Activated gamma-delta T cell treated with anti-CD3 and anti-CD28 coated beads, Interleukin-2, amount 50 U/mL, for 16 hours (primary cell): ENCODE measurements at regions not wholly inside any gene's neighbourhood (a gene's known extent, or its start where the extent isn't known, plus 50 kb on each side); places are given as distances from the start of the nearest gene placed in this dataset.
A peak's percentile ranks its signal among the peaks of the same experiment; 100 is the strongest.
"Not testable (repeated sequence)": the region's sequence is repeated elsewhere in the genome, so short reads cannot be mapped to it uniquely, and the experiment has no call there.

Experiments used
- DNase-seq: peaks from one replicate; pipeline ENCODE4 v3.0.0-alpha.2; 2020; ENCODE audit warnings: low read depth

DNA sequence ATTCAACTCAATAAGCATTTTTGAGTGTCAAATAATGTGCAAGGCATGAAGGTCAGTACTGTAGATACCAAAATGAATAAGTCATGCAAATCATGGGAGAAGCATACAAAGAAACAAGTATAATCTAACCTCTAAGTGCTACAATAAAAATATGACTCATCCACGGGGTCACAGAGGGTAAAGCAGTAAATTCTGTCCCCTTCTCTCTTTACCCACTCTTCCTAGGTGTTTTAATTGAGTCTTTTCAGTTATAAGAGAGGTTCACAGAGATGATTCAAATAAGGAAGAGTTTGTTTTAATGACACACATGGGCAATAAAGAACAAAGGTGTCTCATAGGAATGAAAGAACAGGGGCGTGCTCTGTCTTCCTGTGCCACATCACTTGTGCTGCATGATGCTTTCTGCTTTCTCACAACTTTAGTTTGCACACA is 71.5 kb upstream of the DAAM1 start:
- DNase-seq, result no peak

DNA sequence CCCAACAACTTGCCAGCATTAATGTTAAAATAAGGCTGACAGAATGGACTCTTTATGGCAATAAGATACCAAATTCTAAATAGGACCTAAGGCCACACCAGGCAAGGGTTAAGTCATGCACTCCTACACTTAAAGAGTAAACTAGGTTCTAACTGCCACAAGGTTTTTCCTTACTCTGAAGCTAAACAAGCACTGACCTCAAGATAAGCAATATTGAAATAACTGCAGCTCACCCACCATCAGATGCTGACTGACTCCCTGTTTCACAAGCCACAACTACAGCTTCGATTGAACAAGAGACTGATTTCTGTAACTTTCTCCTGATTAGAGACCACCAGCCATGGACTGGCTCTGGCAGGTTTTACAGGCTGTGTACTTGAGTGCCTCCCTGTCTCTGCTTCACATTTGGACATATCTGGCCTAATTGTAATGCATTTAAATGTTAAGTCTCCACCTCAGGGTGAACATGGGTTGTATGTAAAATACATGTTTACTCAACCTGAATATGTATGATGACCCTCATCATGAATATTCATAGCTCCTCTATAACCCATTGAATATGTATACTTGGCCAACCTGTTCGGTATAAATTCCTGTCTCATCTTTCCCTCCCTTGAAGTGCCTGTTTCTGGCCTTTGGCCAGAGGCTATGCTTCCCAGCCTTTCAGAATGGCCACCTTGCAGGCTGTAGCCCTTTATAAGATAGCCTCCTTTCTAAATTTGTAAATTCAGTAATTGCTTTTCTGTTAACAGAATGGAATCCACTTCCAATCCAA is 70.5 kb upstream of the DAAM1 start:
- DNase-seq, result no peak

DNA sequence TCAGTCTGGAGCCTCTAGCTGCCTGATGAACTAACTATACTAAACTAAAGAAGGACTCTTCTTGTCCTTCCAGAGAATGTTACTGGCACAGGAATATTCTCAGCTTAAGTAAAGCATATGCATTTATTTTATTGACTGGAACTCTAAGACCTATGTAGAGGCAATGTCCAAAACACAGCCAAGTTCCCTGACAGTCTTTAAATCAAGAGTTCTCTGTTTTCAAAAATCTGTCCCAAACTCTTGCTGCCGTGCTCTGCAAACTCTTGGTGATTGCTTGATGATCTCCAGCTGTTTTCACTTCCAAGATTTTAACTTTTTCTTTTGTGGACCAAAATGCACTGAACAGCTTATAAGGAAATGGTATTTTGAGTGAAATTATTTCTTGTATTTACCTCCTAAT is 67.5 kb upstream of the DAAM1 start:
- DNase-seq, result no peak

DNA sequence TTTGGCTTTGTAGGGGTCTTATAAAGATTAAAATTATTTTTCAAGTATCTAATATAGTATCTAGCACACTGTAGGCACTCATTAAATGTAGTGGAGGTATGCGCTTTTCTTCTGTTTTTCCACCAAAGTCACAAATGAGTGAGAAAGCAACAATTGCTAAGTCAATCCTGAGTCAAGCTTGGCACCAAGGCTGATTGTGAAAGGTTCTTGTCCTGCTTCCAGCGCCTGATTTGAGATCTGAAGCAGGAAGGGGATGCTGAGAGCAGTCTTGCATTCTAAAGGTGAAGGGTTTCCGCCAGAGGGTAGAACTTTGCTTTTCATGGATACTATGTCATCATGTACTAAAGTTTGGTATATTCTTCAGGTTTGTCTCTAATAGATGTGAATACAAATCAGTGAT is 64.9 kb upstream of the DAAM1 start:
- no peak for DNase-seq

DNA sequence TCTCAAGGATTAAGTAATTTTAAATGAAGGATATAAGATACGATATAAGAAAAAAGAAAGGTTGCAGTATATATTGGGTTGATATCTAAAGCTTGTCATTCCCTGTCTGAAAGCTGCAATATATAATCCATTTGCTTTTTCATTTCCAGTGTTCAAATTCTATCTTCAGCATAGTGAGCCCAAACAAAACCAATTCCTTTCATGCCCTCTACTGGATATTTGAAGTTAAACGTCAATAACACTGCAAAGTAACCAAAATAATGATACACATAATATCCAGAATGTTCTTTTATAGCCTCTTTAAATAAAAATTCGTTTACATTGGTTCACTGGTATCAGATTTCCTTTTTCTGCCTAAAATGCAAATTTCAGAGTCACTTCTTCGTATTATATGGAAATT is 64.5 kb upstream of the DAAM1 start:
- no peak for DNase-seq

- DNase-seq, result no peak
Measured at GRCh38 chr14:59125156-59125555, 63.3 kb upstream of the DAAM1 start.

DNA sequence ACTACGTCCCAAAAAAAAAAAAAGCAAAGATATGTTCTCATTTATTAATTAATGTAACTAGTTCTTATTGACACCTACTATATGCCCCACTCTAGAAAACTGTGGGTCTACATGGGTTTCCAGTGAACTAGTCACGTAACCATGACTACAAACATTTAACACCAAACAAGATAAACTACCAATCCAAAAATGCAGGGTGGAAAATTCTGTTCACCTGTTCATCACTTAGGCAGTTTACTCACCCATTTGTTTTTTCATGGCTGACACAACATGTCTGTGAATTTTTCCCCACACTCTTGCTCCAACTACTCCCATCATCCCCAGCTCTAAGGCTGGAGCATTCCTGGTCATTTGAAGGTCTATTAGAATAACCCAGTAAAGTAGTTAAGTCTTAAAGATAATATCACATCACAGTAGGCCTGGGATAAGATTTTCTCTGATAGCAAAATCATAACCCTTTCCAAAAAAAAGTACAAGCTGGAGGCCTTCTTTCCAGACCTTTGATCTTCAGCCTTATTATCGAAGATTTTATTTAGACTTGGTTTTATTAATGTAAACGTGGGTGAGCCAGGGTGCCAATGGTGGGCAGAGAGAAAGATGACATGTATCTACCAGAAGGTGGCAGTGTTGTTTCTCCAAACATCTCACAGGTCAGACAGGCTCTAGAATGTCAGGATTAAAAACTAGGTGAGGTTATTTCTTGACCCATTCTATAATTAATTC is 61.6 kb upstream of the DAAM1 start:
- DNase-seq, result peak; percentile 7

DNA sequence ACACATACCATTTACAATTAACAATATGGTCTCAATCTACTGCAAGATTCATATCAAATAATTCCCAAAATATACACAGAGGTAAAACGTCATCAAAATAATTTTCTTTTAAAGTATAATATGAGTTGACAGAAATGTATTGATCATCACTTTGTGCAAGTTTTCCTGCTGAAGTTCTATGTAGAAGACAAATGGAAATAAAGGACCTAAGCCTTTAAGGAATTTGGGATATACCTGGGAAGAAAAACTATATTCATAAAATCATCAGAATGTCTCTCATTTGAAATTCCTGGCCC is 61.1 kb upstream of the DAAM1 start:
- DNase-seq, result no peak

DNA sequence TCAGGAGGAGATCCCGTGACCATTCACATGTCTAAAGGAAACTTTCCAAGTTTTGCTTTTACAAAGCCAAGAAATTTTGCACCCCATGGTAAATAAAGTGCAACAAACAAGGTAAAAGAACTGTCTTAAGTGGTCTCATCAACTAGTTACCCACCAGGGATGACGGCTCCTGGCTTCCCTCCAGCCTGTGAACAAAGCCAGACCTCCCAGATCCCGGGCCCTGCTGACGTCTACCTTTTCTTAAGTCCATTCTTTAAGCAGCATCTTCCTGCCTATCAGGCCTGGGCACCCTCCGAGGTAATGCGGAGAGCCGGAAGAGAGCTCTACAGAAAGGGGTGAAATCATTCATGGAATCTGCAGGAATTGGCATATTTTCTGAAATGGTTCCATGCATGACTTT is 58.0 kb upstream of the DAAM1 start:
- DNase-seq, result no peak

GRCh38 chr14:59131938-59132795 is 56.3 kb upstream of the DAAM1 start:
- no peak for DNase-seq

GRCh38 chr14:59132796-59133494 is 55.5 kb upstream of the DAAM1 start:
- no peak for DNase-seq

DNA sequence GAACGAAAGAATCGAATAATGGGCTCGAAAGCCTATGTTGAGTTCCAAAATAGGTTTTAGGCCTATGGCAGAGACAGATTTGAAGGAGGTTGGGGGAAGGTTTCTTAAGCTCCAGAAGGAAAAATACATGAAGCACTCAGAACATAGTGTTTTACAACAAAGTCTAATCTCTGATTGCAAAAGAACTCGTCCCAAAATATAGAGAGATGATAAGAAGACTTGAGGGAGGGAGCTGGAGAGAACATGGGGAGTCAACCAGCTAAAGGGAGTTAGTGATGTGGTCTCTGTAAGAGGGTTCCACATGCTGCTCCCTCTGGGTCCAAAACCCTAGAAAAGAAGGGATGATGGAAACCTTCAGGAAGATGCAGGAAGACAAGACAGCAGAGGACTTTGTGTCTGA is 54.8 kb upstream of the DAAM1 start:
- no peak for DNase-seq

DNA sequence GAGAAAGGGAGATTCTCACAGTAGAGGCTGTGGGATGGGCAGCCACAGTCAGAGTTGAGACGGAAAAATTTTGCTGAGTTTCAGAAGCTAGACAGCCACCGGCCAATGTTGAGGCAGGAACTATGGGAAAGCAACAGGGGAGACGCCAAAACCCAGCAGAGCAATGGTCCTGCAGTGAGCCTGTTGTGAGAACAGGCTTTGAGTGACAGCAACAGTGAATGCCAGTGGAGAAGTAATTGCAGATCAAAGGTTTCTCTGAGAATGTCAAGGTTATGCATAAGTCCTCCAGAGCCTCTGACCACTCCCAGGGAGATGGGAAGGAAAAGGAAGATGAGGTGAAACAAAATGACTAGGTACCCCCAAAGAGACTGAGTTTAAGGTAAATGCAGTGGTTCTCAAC is 54.2 kb upstream of the DAAM1 start:
- no peak for DNase-seq

DNA sequence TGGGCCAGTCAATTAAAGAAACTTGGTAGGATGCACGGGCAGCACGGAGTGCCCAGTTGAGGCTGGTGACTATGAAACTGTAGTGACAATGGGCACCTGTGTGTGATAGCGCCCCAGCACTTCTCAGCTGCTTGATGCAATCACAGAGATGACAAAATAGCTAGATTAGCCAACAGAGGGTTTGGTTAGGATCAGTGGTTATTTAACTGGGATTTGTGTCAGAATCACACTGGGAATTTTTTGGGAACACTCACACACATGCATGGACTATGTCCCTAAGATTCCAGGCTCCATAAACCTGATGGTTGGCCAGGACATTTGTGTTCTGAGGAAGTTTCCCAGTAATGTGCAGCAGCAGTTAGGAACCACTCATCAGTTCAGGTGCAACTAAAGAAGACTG is 51.2 kb upstream of the DAAM1 start:
- no peak for DNase-seq

DNA sequence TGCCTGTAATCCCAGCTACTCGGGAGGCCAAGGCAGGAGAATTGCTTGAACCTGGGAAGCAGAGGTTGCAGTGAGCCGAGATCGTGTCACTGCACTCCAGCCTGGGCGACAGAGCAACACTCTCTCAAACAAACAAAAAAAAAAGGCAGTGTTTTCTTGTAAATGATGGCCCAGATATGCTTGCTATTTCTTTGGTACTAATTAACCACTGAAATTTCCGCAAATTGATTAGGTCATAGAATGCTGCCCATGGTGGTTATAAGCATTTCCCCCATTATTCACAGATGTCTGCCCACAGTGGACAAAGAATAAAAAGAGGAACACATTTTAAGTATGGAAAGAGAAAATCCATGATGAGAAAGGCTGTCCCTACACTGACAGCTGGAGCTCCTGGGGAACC is 49.9 kb upstream of the DAAM1 start:
- DNase-seq, result not testable (repeated sequence)
